ENCODE measurements at regions not wholly inside any gene's neighbourhood (a gene's known extent, or its start where the extent isn't known, plus 50 kb on each side); places are given as distances from the start of the nearest gene placed in this dataset.

DNA sequence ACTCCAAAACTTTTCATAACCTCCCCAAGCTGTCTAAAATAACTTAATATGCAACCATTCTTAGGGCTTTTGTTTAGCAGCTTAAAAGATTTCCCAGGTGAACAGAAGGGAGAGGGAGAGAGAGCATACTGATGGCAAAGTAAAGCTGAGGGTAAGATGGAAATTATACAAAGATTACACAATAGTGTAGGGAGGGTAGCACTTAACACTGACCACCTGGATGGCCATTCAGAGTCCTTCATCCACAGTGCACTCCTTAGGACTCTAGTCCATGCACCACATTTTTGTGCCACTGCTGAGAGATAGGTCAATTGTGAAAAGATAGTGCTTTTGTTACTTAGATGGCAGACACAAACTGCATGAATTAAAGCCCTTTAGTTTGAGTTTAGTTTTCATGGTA lies 574.6 kb downstream of the LMO4 start:
- no peaks in the 10 kb centered on the region for H3K9me3 ChIP-seq (ENCODE audit: control insufficient read depth, low read length)
- H3K27me3 ChIP-seq (ENCODE audit: control insufficient read depth in 1 of 2, insufficient read depth in 2 of 2, low read length in 1 of 2): no peaks in the 10 kb centered on the region
- ATAC-seq (ENCODE audit: low FRiP score): no peak
- H3K36me3 ChIP-seq (ENCODE audit: control insufficient read depth in 1 of 2, insufficient read depth in 2 of 2, low read length in 1 of 2): no peaks in the 10 kb centered on the region
- DNase-seq: no peak
- no peak overlapping the region for H3K4me3 ChIP-seq (ENCODE audit: low read length in 2 of 2)
- H3K27ac ChIP-seq (ENCODE audit: low read depth in 1 of 2, low read length in 2 of 2): no peak overlapping the region
- H3K4me1 ChIP-seq (ENCODE audit: control insufficient read depth in 1 of 2, insufficient read depth in 2 of 2, low read length in 2 of 2): peaks cover 0 to 4% of the 10 kb centered on the region in 2 donors
- intact Hi-C loops (cut with DNase I): no loop called here

GRCh38 chr1:87904651-87905050 lies 576.0 kb downstream of the LMO4 start:
- H3K36me3 ChIP-seq (ENCODE audit: control insufficient read depth in 1 of 2, insufficient read depth in 2 of 2, low read length in 1 of 2): no peaks in the 10 kb centered on the region
- no peaks in the 10 kb centered on the region for H3K27me3 ChIP-seq (ENCODE audit: control insufficient read depth in 1 of 2, insufficient read depth in 2 of 2, low read length in 1 of 2)
- no peak overlapping the region for H3K4me3 ChIP-seq (ENCODE audit: low read length in 2 of 2)
- ATAC-seq (ENCODE audit: low FRiP score): no peak
- H3K9me3 ChIP-seq (ENCODE audit: control insufficient read depth, low read length): no peaks in the 10 kb centered on the region
- intact Hi-C loops (cut with DNase I): no loop called here
- no peak for DNase-seq
- H3K27ac ChIP-seq (ENCODE audit: low read depth in 1 of 2, low read length in 2 of 2): no peak overlapping the region
- peaks cover 0 to 4% of the 10 kb centered on the region in 2 donors for H3K4me1 ChIP-seq (ENCODE audit: control insufficient read depth in 1 of 2, insufficient read depth in 2 of 2, low read length in 2 of 2)

DNA sequence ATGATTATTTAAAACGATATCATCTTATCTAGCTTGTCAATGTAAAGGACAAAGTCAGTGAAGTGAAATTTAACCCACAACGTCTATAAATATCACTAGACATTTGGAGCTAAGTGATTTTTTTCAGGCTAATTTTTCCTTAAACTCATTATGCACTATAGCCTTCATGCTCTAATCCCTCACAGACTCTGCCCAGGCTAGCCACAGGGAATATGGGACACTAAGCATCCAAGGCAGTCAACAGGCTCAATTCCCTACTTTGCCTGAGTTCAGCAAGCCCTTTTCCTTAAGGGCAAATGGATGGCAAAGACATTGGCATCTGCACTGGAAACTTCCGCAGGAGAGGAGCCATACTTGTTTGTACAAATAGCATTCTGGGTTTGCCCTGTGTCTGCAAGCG lies 577.0 kb downstream of the LMO4 start:
- Histone ChIP-seq H3K27ac (ENCODE audit: low read depth in 1 of 2, low read length in 2 of 2) (no peak overlapping the region), H3K9me3 (ENCODE audit: control insufficient read depth, low read length) (no peaks in the 10 kb centered on the region), H3K4me3 (ENCODE audit: low read length in 2 of 2) (no peak overlapping the region), H3K27me3 (ENCODE audit: control insufficient read depth in 1 of 2, insufficient read depth in 2 of 2, low read length in 1 of 2) (no peaks in the 10 kb centered on the region), H3K36me3 (ENCODE audit: control insufficient read depth in 1 of 2, insufficient read depth in 2 of 2, low read length in 1 of 2) (no peaks in the 10 kb centered on the region), H3K4me1 (ENCODE audit: control insufficient read depth in 1 of 2, insufficient read depth in 2 of 2, low read length in 2 of 2) (peaks cover 0 to 4% of the 10 kb centered on the region in 2 donors)
- DNase-seq (no peak), ATAC-seq (ENCODE audit: low FRiP score) (no peak)
- WGBS, 2 donors: 52% methylated on average over 4 of the region's 4 CpGs
- intact Hi-C loops (cut with DNase I): no loop called here

GRCh38 chr1:87906078-87906477 lies 577.4 kb downstream of the LMO4 start:
- Histone ChIP-seq H3K36me3 (ENCODE audit: control insufficient read depth in 1 of 2, insufficient read depth in 2 of 2, low read length in 1 of 2) (no peaks in the 10 kb centered on the region), H3K27me3 (ENCODE audit: control insufficient read depth in 1 of 2, insufficient read depth in 2 of 2, low read length in 1 of 2) (no peaks in the 10 kb centered on the region), H3K4me3 (ENCODE audit: low read length in 2 of 2) (no peak overlapping the region), H3K9me3 (ENCODE audit: control insufficient read depth, low read length) (no peaks in the 10 kb centered on the region), H3K4me1 (ENCODE audit: control insufficient read depth in 1 of 2, insufficient read depth in 2 of 2, low read length in 2 of 2) (peaks cover 0 to 4% of the 10 kb centered on the region in 2 donors), H3K27ac (ENCODE audit: low read depth in 1 of 2, low read length in 2 of 2) (no peak overlapping the region)
- DNase-seq (no peak), ATAC-seq (ENCODE audit: low FRiP score) (no peak)
- intact Hi-C loops (cut with DNase I): no loop called here
- 90 to 94% methylated on average over 3 of the region's 3 CpGs for WGBS, 2 donors

DNA sequence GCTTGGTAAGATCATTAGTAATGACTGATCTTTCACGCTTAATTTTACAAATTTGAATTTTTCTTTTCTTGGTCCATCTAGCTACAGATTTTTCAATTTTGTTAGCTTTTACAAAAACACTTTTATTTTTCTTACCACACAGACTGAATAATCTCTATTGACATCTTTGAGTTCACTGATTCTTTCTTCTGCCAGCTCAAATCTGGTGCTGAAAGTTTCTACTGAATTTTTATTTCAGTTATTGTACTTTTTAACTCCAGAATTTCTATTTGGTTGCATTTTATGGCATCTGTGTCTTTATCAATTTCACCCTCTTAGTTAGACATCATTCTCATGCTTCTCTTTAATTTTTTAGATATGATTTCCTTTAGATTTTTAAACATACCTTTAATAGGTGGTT lies 584.7 kb downstream of the LMO4 start:
- Histone ChIP-seq H3K27me3 (ENCODE audit: control insufficient read depth in 1 of 2, insufficient read depth in 2 of 2, low read length in 1 of 2) (no peaks in the 10 kb centered on the region), H3K9me3 (ENCODE audit: control insufficient read depth, low read length) (no peaks in the 10 kb centered on the region), H3K27ac (ENCODE audit: low read depth in 1 of 2, low read length in 2 of 2) (no peak overlapping the region), H3K4me3 (ENCODE audit: low read length in 2 of 2) (no peak overlapping the region), H3K4me1 (ENCODE audit: control insufficient read depth in 1 of 2, insufficient read depth in 2 of 2, low read length in 2 of 2) (peaks cover 0 to 6% of the 10 kb centered on the region in 2 donors), H3K36me3 (ENCODE audit: control insufficient read depth in 1 of 2, insufficient read depth in 2 of 2, low read length in 1 of 2) (no peaks in the 10 kb centered on the region)
- 95 to 99% methylated on average over 1 of the region's 1 CpG for WGBS, 2 donors
- DNase-seq: no peak
- ATAC-seq (ENCODE audit: low FRiP score): no peak
- intact Hi-C loops (cut with DNase I): no loop called here

DNA sequence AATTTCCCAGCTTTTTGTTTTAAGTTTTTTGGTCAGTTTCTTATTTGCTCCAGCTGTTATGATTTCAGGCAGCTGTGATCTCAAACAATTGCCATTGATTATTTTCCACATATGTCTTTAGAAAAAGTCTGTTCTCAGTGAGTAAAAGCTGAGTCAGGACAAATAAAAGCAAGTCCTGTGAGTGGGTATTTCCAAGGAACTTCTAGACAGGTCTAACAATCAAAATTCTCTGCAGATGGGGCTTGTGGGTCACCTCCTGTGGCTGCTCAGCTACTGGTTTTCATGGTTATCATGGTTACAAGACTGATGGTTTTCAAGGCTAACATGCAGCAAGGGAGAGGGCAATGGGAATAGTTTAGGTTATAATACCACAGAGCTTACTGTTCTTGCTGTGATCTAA lies 585.7 kb downstream of the LMO4 start:
- Histone ChIP-seq H3K4me1 (ENCODE audit: control insufficient read depth in 1 of 2, insufficient read depth in 2 of 2, low read length in 2 of 2) (peaks cover 2 to 10% of the 10 kb centered on the region in 2 donors), H3K9me3 (ENCODE audit: control insufficient read depth, low read length) (no peaks in the 10 kb centered on the region), H3K36me3 (ENCODE audit: control insufficient read depth in 1 of 2, insufficient read depth in 2 of 2, low read length in 1 of 2) (no peaks in the 10 kb centered on the region), H3K4me3 (ENCODE audit: low read length in 2 of 2) (no peak overlapping the region), H3K27ac (ENCODE audit: low read depth in 1 of 2, low read length in 2 of 2) (no peak overlapping the region), H3K27me3 (ENCODE audit: control insufficient read depth in 1 of 2, insufficient read depth in 2 of 2, low read length in 1 of 2) (no peaks in the 10 kb centered on the region)
- no peak for DNase-seq
- intact Hi-C loops (cut with DNase I): no loop called here
- no peak for ATAC-seq (ENCODE audit: low FRiP score)

DNA sequence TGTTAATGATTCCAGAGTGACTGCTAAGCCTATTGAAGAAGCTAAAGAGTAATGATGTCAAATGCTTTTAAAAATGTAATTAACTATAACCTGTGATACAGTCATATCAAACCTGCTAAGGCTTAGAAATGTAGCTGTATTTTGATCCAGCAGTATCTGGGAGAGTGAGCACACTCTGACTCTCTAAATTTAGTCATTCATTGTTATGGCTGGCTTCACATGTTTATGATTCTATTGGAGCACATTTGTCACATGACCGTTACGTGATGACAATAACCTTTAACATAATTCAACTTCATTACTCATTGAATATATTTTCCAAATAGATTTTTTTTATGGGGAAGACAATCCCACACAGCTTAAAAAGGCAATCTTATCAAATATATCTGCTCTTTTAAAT lies 587.1 kb downstream of the LMO4 start:
- ATAC-seq (ENCODE audit: low FRiP score) (no peak), DNase-seq (no peak)
- intact Hi-C loops (cut with DNase I): no loop called here
- H3K4me1 ChIP-seq (ENCODE audit: control insufficient read depth in 1 of 2, insufficient read depth in 2 of 2, low read length in 2 of 2): peaks cover 2 to 10% of the 10 kb centered on the region in 2 donors
- H3K36me3 ChIP-seq (ENCODE audit: control insufficient read depth in 1 of 2, insufficient read depth in 2 of 2, low read length in 1 of 2): no peaks in the 10 kb centered on the region
- 34 to 36% methylated on average over 2 of the region's 2 CpGs for WGBS, 2 donors
- H3K9me3 ChIP-seq (ENCODE audit: control insufficient read depth, low read length): no peaks in the 10 kb centered on the region
- H3K27me3 ChIP-seq (ENCODE audit: control insufficient read depth in 1 of 2, insufficient read depth in 2 of 2, low read length in 1 of 2): no peaks in the 10 kb centered on the region
- no peak overlapping the region for H3K4me3 ChIP-seq (ENCODE audit: low read length in 2 of 2)
- H3K27ac ChIP-seq (ENCODE audit: low read depth in 1 of 2, low read length in 2 of 2): no peak overlapping the region

- ATAC-seq (ENCODE audit: low FRiP score) (no peak), DNase-seq (no peak)
- Histone ChIP-seq H3K9me3 (ENCODE audit: control insufficient read depth, low read length) (no peaks in the 10 kb centered on the region), H3K4me3 (ENCODE audit: low read length in 2 of 2) (no peak overlapping the region), H3K4me1 (ENCODE audit: control insufficient read depth in 1 of 2, insufficient read depth in 2 of 2, low read length in 2 of 2) (peaks cover 2 to 10% of the 10 kb centered on the region in 2 donors), H3K27me3 (ENCODE audit: control insufficient read depth in 1 of 2, insufficient read depth in 2 of 2, low read length in 1 of 2) (no peaks in the 10 kb centered on the region), H3K36me3 (ENCODE audit: control insufficient read depth in 1 of 2, insufficient read depth in 2 of 2, low read length in 1 of 2) (no peaks in the 10 kb centered on the region), H3K27ac (ENCODE audit: low read depth in 1 of 2, low read length in 2 of 2) (peak overlapping the region; percentile 63 to 90)
- intact Hi-C loops (cut with DNase I): no loop called here
- WGBS, 2 donors: 16 to 24% methylated on average over 3 of the region's 3 CpGs
Observed at GRCh38 chr1:87916965-87917364, 588.3 kb downstream of the LMO4 start.

DNA sequence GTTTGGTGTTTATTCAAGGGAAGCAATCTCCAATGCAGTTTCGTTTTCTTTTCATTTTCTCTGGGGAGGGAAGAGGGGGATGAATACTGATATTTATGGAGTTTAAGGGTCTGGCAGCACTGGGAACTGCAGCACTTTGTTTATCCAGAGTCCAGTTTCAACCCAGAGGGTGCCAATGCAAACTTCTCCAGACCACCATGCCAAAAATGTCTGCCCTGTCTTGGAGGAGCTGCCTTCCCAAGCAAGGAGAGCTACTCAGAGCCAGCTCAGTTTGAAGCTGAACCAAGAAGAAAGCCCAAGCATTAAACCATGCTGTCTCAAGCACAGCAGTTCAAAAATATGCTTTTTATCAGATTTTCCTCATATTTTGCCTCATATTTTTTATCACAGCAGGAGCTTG lies 589.7 kb downstream of the LMO4 start:
- DNase-seq: peak in 1 of 2 donors; percentile 52
- intact Hi-C loops (cut with DNase I): no loop called here
- ATAC-seq (ENCODE audit: low FRiP score): peak; percentile 90
- Histone ChIP-seq H3K9me3 (ENCODE audit: control insufficient read depth, low read length) (no peaks in the 10 kb centered on the region), H3K36me3 (ENCODE audit: control insufficient read depth in 1 of 2, insufficient read depth in 2 of 2, low read length in 1 of 2) (no peaks in the 10 kb centered on the region), H3K27me3 (ENCODE audit: control insufficient read depth in 1 of 2, insufficient read depth in 2 of 2, low read length in 1 of 2) (no peaks in the 10 kb centered on the region), H3K27ac (ENCODE audit: low read depth in 1 of 2, low read length in 2 of 2) (peak overlapping the region; percentile 88 to 90), H3K4me3 (ENCODE audit: low read length in 2 of 2) (peak overlapping the region; percentile 38 to 43), H3K4me1 (ENCODE audit: control insufficient read depth in 1 of 2, insufficient read depth in 2 of 2, low read length in 2 of 2) (peaks cover 2 to 10% of the 10 kb centered on the region in 2 donors)
- 0 to 2% methylated on average over 1 of the region's 1 CpG for WGBS, 2 donors

All from aorta (tissue), 5 donors.